A549 (cell line): ENCODE measurements at regions not wholly inside any gene's neighbourhood (a gene's known extent, or its start where the extent isn't known, plus 50 kb on each side); places are given as distances from the start of the nearest gene placed in this dataset.

ENCODE experiments used
- ATAC-seq, 2 experiments: fragments of 200-7000 bp in 1 of 2; fragments of >200 bp in 1 of 2; cut with Nextera tagmentation in 1 of 2; cut with Tn5 transposase in 1 of 2; 3 replicates each; pipeline versions ENCODE4 v1.8.0 to v1.9.1; 2018 to 2020; ENCODE audit warnings: mild to moderate bottlenecking in 1 of 2, moderate library complexity in 1 of 2
- CTCF ChIA-PET: fragments of 300-600 bp; sonication (Branson Sonifier 250); formaldehyde crosslinking; extraction: SDS; loops from one replicate; lab custom pipeline; 2021; ENCODE audit warnings: antibody characterized with exemption, inconsistent platforms; lab: Yijun Ruan, JAX
- POLR2A ChIA-PET: fragments of 350-600 bp; formaldehyde crosslinking; extraction: SDS; loops from one replicate; lab custom pipeline; 2021; ENCODE audit warnings: antibody characterized with exemption, inconsistent platforms; lab: Yijun Ruan, JAX
- DNase-seq, 2 experiments: peaks; one replicate each; pipeline versions ENCODE4 v3.0.0 to v3.0.0-alpha.2; 2011 to 2016; ENCODE audit warnings: low read depth in 1 of 2, low spot score in 1 of 2
- FAIRE-seq: peaks from 2 replicates; lab custom pipeline; 2011; peaks lifted over from hg19 to GRCh38; lab: Jason Lieb, UNC
- H3K27ac ChIP-seq, 2 experiments: fragments of >200 bp; sonication (Bioruptor Twin); formaldehyde crosslinking; 3 replicates each; pipeline ENCODE4 v1.5.1; 2016 to 2017
- H3K4me1 ChIP-seq: fragments of >200 bp; sonication (Bioruptor Twin); formaldehyde crosslinking; 3 replicates; pipeline ENCODE4 v1.6.1; 2016
- H3K4me2 ChIP-seq: fragments of >200 bp; sonication (Bioruptor Twin); formaldehyde crosslinking; 3 replicates; pipeline ENCODE4 v1.6.1; 2016
- H3K4me3 ChIP-seq: fragments of >200 bp; sonication (Bioruptor Twin); formaldehyde crosslinking; 3 replicates; pipeline ENCODE4 v1.5.1; 2016
- H3K9me3 ChIP-seq: fragments of >200 bp; sonication (Bioruptor Twin); formaldehyde crosslinking; 3 replicates; pipeline ENCODE4 v1.6.1; 2016
- CBX2 ChIP-seq: fragments of 200-600 bp; sonication (generic); IDR thresholded peaks from 2 replicates; pipeline ENCODE4 v1.6.1; 2016; ENCODE audit warnings: low read depth, mild to moderate bottlenecking, borderline replicate concordance
- CBX8 ChIP-seq: fragments of 200-600 bp; sonication (generic); IDR thresholded peaks from 2 replicates; pipeline ENCODE4 v1.6.1; 2016
- EHF ChIP-seq: fragments of 250-450 bp; sonication (Bioruptor Pico); IDR thresholded peaks from 2 replicates; pipeline ENCODE4 v1.5.0; 2020; ENCODE audit warnings: mild to moderate bottlenecking
- FOSB ChIP-seq: fragments of 250-450 bp; sonication (Bioruptor Pico); IDR thresholded peaks from 2 replicates; pipeline ENCODE4 v1.5.0; 2020; ENCODE audit warnings: mild to moderate bottlenecking, moderate library complexity
- HDAC2 ChIP-seq: fragments of 200-600 bp; sonication (generic); IDR thresholded peaks from 2 replicates; pipeline ENCODE4 v1.6.1; 2016
- HOXA7 ChIP-seq: fragments of 250-450 bp; sonication (Bioruptor Pico); IDR thresholded peaks from 2 replicates; pipeline ENCODE4 v1.5.0; 2020; ENCODE audit warnings: mild to moderate bottlenecking, moderate library complexity
- HOXB13 ChIP-seq: fragments of 250-450 bp; sonication (Bioruptor Pico); IDR thresholded peaks from 2 replicates; pipeline ENCODE4 v1.5.0; 2020; ENCODE audit warnings: low read depth, mild to moderate bottlenecking, moderate library complexity
- HOXB5 ChIP-seq: fragments of 250-450 bp; sonication (Bioruptor Pico); IDR thresholded peaks from 2 replicates; pipeline ENCODE4 v1.5.0; 2020; ENCODE audit warnings: mild to moderate bottlenecking, moderate library complexity
- JUN ChIP-seq, 2 experiments: fragments of >200 bp; sonication (Bioruptor Twin); formaldehyde crosslinking; IDR thresholded peaks; 2 replicates in 1 of 2; 3 replicates in 1 of 2; pipeline ENCODE4 v1.6.1; 2016 to 2017
- MAX ChIP-seq: IDR thresholded peaks from 2 replicates; pipeline ENCODE4 v1.6.1; 2012
- MAZ ChIP-seq: fragments of 150-350 bp; IDR thresholded peaks from 2 replicates; pipeline ENCODE4 v1.6.1; 2014; ENCODE audit warnings: antibody characterized with exemption, low read depth, low read length, borderline replicate concordance
- PHF8 ChIP-seq: fragments of 200-600 bp; sonication (generic); IDR thresholded peaks from 2 replicates; pipeline ENCODE4 v1.6.1; 2016; ENCODE audit warnings: low read depth, mild to moderate bottlenecking, antibody characterized with exemption, moderate library complexity, borderline replicate concordance
- RCOR1 ChIP-seq: fragments of 150-350 bp; IDR thresholded peaks from 2 replicates; pipeline ENCODE4 v1.6.1; 2014; ENCODE audit warnings: antibody characterized with exemption, low read length, low read depth
- REST ChIP-seq: fragments of 200-600 bp; sonication (generic); IDR thresholded peaks from 2 replicates; pipeline ENCODE4 v1.6.1; 2016; ENCODE audit warnings: antibody characterized with exemption, mild to moderate bottlenecking, moderate library complexity
- RFX5 ChIP-seq: fragments of 450-650 bp; IDR thresholded peaks from 2 replicates; pipeline ENCODE4 v1.7.1; 2014; ENCODE audit warnings: antibody characterized with exemption, mild to moderate bottlenecking, moderate library complexity
- ZFP36 ChIP-seq: fragments of 450-650 bp; IDR thresholded peaks from 2 replicates; pipeline ENCODE4 v1.6.1; 2014; ENCODE audit warnings: borderline replicate concordance; ENCODE audit not compliant: partially characterized antibody
- ZSCAN20 ChIP-seq: fragments of 250-450 bp; sonication (Bioruptor Pico); IDR thresholded peaks from 2 replicates; pipeline ENCODE4 v1.8.0; 2022; ENCODE audit warnings: mild to moderate bottlenecking, moderate library complexity
- WGBS: methylation state at CpG from one replicate; pipeline ENCODE4 v1.1.6; 2017; ENCODE audit errors: missing lambda C conversion rate; 5-methylcytosine and 5-hydroxymethylcytosine counted together
- TF ChIP-seq, protein P1 (sequence below): IDR thresholded peaks from 2 replicates; pipeline ENCODE4 v1.6.1; 2012
- TF ChIP-seq, protein P2 (sequence below): fragments of >200 bp; sonication (Bioruptor Twin); formaldehyde crosslinking; IDR thresholded peaks from 3 replicates; pipeline ENCODE4 v1.5.1; 2016
- TF ChIP-seq, protein P3 (sequence below): fragments of >200 bp; sonication (Bioruptor Twin); formaldehyde crosslinking; IDR thresholded peaks from 3 replicates; pipeline ENCODE4 v1.6.1; 2016
- TF ChIP-seq, protein P4 (sequence below): fragments of 250-450 bp; sonication (Bioruptor Pico); IDR thresholded peaks from 2 replicates; pipeline ENCODE4 v1.5.0; 2021; ENCODE audit warnings: mild to moderate bottlenecking, moderate library complexity, borderline replicate concordance

DNA sequence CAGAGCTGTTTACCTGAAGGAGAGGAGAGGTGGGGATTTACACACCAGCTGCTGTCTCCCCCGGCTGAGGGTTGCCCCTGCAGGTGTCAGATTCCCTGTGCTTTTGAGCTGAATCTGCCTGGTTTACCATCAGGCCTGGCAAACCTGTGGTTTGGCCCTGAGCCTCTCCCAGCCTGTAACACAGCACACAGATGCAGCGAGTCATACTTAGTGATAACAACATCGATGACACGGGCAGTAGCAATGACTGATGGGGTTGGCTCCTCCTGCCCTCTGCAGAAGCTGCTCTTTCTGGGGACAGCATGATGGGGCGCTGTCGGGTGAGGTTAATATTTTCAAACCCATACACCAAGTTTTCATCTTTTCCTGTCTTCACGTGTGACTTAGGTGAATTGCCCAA is 380.0 kb upstream of the B3GAT1 start:
- H3K4me2 ChIP-seq = no peak overlapping the region
- H3K4me1 ChIP-seq = no peaks in the 10 kb centered on the region
- WGBS = 36% methylated on average over 5 of the region's 7 CpGs
- POLR2A ChIA-PET = no interaction called here
- TF ChIP-seq CBX8 (no peak), REST (no peak), MAX (no peak), JUN (IDR thresholded peaks at IDR 0.05) (no peak)
- FAIRE-seq = no peak
- H3K9me3 ChIP-seq = no peaks in the 10 kb centered on the region
- CTCF ChIA-PET = no interaction called here
- no peak for DNase-seq
- no peak for ATAC-seq
- no peak overlapping the region for H3K27ac ChIP-seq
- H3K4me3 ChIP-seq = no peak overlapping the region

- H3K4me3 ChIP-seq = no peak overlapping the region
- no peak for DNase-seq
- no peak for TF ChIP-seq PHF8
- TF ChIP-seq ZFP36 = no peak
- TF ChIP-seq HOXA7 (CRISPR knock-in tag) = no peak
- no peak for TF ChIP-seq HOXB13 (CRISPR knock-in tag)
- no peak for TF ChIP-seq ZSCAN20 (CRISPR knock-in tag)
- TF ChIP-seq, protein P1, sequence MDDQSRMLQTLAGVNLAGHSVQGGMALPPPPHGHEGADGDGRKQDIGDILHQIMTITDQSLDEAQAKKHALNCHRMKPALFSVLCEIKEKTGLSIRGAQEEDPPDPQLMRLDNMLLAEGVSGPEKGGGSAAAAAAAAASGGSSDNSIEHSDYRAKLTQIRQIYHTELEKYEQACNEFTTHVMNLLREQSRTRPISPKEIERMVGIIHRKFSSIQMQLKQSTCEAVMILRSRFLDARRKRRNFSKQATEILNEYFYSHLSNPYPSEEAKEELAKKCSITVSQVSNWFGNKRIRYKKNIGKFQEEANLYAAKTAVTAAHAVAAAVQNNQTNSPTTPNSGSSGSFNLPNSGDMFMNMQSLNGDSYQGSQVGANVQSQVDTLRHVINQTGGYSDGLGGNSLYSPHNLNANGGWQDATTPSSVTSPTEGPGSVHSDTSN = no peak
- no peak overlapping the region for H3K27ac ChIP-seq
- FAIRE-seq = no peak
- WGBS = 13% methylated on average over 2 of the region's 2 CpGs
- H3K4me1 ChIP-seq = no peaks in the 10 kb centered on the region
- CTCF ChIA-PET = no interaction called here
- POLR2A ChIA-PET = no interaction called here
- H3K9me3 ChIP-seq = no peaks in the 10 kb centered on the region
- no peak for ATAC-seq
- H3K4me2 ChIP-seq = no peak overlapping the region
Observed at GRCh38 chr11:134791102-134791501, 379.1 kb upstream of the B3GAT1 start.

DNA sequence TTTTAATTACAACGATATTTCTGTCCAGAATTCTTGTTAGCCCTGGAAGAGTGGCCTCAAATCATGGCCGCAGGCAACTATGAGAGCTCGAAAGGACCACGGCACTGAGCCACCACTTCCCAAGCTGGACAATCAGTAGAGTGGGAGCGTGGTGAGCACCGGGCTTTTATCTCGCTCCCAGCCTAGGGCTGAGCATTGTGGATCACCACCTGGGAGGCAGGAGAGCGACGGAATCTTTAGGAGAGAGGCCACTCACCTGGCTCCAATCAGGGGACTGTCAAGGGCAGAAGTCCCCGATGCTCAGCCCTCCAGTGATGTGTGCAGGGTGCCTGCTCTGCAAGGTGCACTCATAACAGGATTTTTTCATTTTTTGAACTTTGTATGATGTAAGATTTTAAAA is 377.1 kb upstream of the B3GAT1 start:
- WGBS = 2% methylated on average over 7 of the region's 10 CpGs
- H3K9me3 ChIP-seq = no peaks in the 10 kb centered on the region
- H3K4me3 ChIP-seq = no peak overlapping the region
- H3K27ac ChIP-seq = no peak overlapping the region
- no peak for ATAC-seq
- CTCF ChIA-PET = no interaction called here
- TF ChIP-seq RCOR1 (no peak), EHF (CRISPR knock-in tag) (no peak), HOXB5 (CRISPR knock-in tag) (no peak), RFX5 (no peak), FOSB (CRISPR knock-in tag) (no peak), HDAC2 (no peak), CBX2 (no peak), MAZ (no peak), PHF8 (no peak)
- TF ChIP-seq, protein P2, sequence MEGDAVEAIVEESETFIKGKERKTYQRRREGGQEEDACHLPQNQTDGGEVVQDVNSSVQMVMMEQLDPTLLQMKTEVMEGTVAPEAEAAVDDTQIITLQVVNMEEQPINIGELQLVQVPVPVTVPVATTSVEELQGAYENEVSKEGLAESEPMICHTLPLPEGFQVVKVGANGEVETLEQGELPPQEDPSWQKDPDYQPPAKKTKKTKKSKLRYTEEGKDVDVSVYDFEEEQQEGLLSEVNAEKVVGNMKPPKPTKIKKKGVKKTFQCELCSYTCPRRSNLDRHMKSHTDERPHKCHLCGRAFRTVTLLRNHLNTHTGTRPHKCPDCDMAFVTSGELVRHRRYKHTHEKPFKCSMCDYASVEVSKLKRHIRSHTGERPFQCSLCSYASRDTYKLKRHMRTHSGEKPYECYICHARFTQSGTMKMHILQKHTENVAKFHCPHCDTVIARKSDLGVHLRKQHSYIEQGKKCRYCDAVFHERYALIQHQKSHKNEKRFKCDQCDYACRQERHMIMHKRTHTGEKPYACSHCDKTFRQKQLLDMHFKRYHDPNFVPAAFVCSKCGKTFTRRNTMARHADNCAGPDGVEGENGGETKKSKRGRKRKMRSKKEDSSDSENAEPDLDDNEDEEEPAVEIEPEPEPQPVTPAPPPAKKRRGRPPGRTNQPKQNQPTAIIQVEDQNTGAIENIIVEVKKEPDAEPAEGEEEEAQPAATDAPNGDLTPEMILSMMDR = no peak
- TF ChIP-seq, protein P3, sequence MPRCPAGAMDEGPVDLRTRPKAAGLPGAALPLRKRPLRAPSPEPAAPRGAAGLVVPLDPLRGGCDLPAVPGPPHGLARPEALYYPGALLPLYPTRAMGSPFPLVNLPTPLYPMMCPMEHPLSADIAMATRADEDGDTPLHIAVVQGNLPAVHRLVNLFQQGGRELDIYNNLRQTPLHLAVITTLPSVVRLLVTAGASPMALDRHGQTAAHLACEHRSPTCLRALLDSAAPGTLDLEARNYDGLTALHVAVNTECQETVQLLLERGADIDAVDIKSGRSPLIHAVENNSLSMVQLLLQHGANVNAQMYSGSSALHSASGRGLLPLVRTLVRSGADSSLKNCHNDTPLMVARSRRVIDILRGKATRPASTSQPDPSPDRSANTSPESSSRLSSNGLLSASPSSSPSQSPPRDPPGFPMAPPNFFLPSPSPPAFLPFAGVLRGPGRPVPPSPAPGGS = no peak
- TF ChIP-seq, protein P4, sequence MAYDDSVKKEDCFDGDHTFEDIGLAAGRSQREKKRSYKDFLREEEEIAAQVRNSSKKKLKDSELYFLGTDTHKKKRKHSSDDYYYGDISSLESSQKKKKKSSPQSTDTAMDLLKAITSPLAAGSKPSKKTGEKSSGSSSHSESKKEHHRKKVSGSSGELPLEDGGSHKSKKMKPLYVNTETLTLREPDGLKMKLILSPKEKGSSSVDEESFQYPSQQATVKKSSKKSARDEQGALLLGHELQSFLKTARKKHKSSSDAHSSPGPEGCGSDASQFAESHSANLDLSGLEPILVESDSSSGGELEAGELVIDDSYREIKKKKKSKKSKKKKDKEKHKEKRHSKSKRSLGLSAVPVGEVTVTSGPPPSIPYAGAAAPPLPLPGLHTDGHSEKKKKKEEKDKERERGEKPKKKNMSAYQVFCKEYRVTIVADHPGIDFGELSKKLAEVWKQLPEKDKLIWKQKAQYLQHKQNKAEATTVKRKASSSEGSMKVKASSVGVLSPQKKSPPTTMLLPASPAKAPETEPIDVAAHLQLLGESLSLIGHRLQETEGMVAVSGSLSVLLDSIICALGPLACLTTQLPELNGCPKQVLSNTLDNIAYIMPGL (CRISPR knock-in tag) = no peak
- no peak overlapping the region for H3K4me2 ChIP-seq
- no peak for DNase-seq
- FAIRE-seq = no peak
- no peaks in the 10 kb centered on the region for H3K4me1 ChIP-seq
- POLR2A ChIA-PET = no interaction called here
